CD4-positive, alpha-beta T cell treated with Interleukin-15 for 4 hours (primary cell): ENCODE measurements at regions not wholly inside any gene's neighbourhood (a gene's known extent, or its start where the extent isn't known, plus 50 kb on each side); places are given as distances from the start of the nearest gene placed in this dataset.
"Not testable (repeated sequence)": the region's sequence is repeated elsewhere in the genome, so short reads cannot be mapped to it uniquely, and the experiment has no call there.

ENCODE experiments used
- DNase-seq: peaks from one replicate; pipeline ENCODE4 v3.0.0-alpha.2; 2020; ENCODE audit warnings: low spot score

- DNase-seq = not testable (repeated sequence)
Measured at GRCh38 chr3:187475613-187476012, 107.4 kb downstream of the RTP4 start.

GRCh38 chr3:187473778-187474406 lies 105.7 kb downstream of the RTP4 start:
- DNase-seq = no peak

DNA sequence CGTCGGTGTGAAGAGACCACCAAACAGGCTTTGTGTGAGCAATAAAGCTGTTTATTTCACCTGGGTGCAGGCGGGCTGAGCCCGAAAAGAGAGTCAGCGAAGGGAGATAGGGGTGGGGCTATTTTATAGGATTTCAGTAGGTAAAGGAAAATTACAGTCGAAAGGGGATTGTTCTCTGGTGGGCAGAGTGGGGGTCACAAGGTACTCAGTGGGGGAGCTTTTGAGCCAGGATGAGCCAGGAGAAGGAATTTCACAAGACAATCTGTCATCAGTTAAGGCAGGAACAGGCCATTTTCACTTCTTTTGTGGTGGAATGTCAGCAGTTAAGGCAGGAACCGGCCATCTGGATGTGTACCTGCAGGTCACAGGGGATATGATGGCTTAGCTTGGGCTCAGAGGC lies 98.1 kb downstream of the RTP4 start:
- DNase-seq = not testable (repeated sequence)

- no peak for DNase-seq
Measured at GRCh38 chr3:187465503-187465902, 97.3 kb downstream of the RTP4 start.

DNA sequence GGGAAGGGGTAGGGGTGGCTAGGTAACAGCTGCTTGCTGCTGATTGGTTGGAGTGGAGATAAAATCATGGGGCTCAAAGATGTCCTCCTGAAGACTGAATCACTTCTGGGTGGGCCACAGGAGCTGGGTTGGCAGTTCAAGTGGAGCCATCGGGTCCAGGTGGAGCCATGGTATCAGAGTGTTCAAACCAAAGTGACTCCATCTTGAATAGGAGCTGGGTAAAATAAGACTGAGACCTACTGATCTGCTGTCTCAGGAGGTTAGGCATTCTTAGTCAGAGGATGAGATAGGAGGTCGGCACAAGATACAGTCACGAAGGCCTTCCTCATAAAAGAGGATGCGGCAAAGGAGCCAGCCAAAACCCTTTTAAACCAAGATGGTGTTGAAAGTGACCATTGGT lies 96.5 kb downstream of the RTP4 start:
- DNase-seq = no peak

GRCh38 chr3:187458921-187459320 lies 90.7 kb downstream of the RTP4 start:
- DNase-seq = no peak

DNA sequence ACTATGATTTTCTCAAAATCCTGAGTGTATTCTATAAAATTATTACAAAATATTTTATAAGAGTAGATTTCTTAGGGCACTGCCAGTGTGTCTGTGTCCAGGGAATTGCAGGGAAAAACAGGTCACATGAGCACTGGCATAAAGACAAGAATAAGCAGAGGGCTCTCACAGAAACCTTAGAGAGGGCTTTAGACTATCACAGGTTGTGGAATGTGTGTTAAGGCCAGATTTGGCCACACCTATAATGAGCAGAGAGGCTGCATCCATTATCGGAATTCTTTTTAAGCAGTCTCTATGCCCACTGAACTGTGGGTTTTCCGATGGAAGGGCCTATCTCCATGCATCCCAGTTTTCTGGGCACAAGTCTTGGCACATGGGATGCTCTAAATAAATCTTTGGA lies 90.2 kb downstream of the RTP4 start:
- DNase-seq = no peak

- no peak for DNase-seq
Measured at GRCh38 chr3:187456250-187456649, 88.1 kb downstream of the RTP4 start.

DNA sequence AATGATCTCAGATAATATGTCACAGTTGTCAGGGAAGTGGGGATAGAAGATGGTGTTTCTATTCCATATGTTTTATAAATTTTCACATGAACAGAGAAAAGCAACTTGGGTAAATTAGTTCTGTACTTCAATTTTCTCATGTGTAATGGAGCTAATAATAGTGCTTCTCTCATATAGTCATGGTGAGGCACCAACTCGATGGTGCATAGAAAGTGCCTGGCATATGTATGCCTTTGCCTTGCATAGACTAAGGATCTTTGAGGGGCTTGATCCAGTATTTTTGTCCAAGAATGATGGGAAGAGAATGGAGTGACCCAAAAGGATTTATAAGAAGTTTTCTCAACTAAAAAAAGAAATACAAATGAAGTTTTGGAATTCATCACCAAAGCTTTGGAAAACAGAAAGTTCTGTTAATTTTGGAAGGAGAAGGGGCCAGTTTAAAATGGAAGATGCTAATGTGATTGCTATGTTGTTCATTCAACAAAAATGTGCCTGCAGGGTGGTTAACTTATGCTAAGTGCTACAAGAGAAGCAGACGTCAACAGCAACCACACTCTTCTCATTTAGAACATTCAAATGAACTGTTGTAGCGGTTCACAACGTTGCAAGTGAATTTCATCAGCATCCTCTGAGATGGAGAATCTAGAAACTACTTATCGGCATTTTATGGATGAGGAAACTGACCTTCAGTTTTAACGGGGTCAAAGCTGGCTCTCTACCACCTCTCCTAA lies 86.1 kb downstream of the RTP4 start:
- no peak for DNase-seq

DNA sequence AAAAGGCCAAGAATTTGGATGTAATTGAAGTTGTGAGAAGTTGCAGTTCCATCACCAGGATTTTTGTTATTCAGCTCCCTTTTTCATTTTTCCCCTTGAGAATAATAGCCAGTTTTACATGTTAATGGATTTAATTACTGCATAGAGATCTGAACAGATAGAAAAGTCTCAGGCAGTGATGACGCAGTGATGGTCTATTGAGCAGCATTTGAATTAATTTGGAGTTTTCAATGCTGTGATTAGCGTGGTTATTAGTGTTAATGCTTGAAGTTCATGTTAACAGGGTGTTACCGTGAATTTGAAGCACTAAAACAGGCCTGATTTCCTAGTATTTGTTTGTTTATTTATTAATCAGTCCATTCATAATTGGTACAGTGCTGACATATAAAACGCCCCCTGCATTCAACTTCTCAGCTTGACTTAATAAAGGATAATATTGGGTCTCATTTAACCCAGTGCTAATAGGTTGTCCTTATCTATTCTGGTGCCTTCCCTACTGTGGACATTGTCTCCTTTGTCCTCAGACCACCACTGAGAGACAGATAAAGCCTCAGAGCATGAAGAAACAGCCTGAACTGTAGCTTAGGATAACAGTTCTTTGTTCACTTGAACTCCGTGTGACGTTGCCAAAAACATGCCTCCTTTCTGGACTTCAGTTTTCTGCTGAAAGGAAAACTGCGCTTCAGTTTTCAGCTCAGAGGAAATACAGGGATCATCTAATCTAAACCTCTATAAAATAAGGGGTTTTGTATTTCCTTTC lies 82.4 kb downstream of the RTP4 start:
- DNase-seq = no peak

- no peak for DNase-seq
Measured at GRCh38 chr3:187448674-187449073, 80.5 kb downstream of the RTP4 start.

DNA sequence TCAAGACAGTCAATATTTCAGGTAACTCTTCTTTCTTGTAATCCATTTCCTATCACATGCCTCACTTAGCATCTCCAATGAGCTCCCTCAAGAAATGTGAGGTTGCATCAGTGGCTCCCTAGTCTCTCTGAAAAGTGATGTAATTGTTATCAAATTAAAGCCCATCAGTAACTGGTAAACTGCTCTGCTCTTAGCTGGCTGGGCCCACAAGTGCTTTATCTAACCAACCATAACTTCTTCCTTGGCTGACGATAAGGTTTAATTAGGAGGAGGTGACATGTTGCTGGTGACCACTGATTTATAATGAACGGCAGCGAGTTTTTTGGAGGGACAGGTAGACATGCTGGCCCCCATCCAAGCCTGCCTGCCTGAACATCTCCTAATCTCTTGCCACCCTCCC lies 79.6 kb downstream of the RTP4 start:
- no peak for DNase-seq

DNA sequence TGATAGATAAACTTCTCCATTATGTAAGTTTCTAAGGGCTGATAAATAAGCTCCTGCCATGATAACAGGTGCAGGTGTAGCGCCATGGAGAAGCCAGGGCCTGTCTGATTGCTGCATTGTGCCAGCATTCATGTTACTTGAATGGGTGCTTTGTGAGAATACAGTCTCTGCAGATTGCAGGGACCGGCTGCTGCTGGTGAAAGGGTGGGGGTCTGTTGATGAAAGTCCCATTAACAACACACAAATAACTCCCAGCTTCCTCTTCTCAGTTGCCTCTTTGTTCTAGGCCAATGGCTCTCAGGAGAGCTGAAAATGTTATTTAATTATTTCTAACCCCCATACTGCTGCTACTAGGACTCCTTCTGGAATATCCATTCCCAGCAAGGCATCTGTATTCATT lies 77.2 kb downstream of the RTP4 start:
- no peak for DNase-seq

DNA sequence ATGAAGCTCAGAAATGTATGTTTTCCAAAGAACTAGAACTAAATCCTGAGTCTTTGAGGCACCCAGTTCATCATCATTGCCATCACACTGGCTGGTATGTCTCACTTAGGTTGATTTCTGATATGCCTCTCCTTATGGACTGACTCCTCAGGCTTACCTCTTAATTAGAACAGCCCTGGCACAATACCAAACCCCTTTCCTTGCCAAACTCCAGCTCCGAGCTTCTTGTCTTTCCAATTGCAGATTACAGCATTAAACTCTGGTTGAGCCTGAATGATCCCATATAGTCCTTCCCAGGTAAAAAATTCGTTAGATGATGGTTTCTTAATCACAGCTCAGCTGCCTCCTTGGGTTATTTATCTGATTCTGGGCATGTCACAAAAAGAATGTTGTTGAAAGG lies 66.3 kb downstream of the RTP4 start:
- no peak for DNase-seq

DNA sequence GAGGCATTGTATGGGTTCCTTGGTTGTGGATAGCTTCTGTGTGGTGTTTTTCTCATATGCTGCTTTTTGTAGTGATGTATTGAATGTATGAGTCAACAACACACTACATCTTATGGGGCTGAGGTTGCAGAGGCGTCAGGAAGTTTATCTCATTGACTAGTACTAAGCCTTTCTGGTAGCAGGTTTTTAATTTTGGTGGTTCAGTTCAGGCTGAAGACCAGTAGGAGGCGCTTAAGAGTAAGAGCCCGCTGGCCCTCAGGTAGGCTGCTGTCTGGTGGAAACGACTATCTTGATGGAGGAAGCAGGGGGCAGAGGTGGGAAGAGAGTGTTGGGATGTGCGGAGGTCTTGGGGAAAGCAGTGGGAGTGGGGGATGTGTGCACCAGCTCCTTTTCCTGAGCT lies 62.4 kb downstream of the RTP4 start:
- DNase-seq = no peak
